ENCODE measurements at regions not wholly inside any gene's neighbourhood (a gene's known extent, or its start where the extent isn't known, plus 50 kb on each side); places are given as distances from the start of the nearest gene placed in this dataset.

DNA sequence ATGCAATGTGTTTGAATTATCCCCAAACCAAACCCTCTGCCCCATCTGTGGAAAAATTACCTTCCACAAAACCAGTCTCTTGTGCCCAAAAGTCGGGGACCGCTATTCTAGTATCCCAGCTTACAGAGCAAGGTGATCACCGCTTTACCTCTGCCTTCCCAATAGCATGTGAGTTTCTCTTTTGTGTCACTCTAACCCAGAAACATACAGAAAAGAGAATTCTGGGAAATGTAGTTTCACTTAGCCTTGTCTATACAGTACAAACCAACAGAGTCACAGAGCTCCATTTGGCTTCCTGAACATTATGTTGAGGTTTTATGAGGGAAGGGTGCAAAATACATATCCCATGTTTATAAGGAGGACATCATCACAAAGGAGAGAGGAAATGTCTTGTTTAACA is 260.3 kb upstream of the MINDY3 start:
- TF ChIP-seq, protein P1, sequence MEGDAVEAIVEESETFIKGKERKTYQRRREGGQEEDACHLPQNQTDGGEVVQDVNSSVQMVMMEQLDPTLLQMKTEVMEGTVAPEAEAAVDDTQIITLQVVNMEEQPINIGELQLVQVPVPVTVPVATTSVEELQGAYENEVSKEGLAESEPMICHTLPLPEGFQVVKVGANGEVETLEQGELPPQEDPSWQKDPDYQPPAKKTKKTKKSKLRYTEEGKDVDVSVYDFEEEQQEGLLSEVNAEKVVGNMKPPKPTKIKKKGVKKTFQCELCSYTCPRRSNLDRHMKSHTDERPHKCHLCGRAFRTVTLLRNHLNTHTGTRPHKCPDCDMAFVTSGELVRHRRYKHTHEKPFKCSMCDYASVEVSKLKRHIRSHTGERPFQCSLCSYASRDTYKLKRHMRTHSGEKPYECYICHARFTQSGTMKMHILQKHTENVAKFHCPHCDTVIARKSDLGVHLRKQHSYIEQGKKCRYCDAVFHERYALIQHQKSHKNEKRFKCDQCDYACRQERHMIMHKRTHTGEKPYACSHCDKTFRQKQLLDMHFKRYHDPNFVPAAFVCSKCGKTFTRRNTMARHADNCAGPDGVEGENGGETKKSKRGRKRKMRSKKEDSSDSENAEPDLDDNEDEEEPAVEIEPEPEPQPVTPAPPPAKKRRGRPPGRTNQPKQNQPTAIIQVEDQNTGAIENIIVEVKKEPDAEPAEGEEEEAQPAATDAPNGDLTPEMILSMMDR (IDR thresholded peaks at IDR 0.05; ENCODE audit: insufficient read depth, low read length, poor library complexity, severe bottlenecking), result no peak

DNA sequence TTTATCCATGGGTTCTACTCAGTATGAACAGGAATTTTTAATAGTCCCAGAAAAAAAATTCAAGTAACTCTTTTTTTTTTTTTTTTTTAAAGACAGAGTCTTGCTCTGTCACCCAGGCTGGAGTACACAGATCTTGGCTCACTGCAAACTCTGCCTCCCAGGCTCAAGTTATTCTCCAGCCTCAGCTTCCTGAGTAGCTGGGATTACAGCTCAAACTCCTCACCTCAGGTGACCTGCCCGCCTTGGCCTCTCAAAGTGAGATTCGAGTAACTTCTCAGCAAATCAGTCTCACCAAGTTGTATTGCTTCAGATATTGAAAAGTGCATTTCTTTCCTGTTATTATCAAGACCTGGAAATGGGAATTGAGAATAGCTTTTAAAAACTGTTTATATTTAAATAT is 281.2 kb upstream of the MINDY3 start:
- no peak overlapping the region for H3K4me3 ChIP-seq (ENCODE audit: insufficient read depth, low read length, poor library complexity, severe bottlenecking)
- H3K9me2 ChIP-seq (replicated peaks; ENCODE audit: insufficient read depth, low read length), result no peaks in the 10 kb centered on the region
- H3F3A ChIP-seq (ENCODE audit: insufficient read depth), result no peaks in the 10 kb centered on the region
- TF ChIP-seq, protein P1 (IDR thresholded peaks at IDR 0.05; ENCODE audit: insufficient read depth, low read length, poor library complexity, severe bottlenecking), result no peak
- TF ChIP-seq EZH2phosphoT487 (conservative IDR thresholded peaks at IDR 0.05; ENCODE audit: low read length), result no peak
- H3K27me3 ChIP-seq (ENCODE audit: low read length), result no peaks in the 10 kb centered on the region
- no peak overlapping the region for H3K4me2 ChIP-seq (ENCODE audit: low read depth, low read length, poor library complexity, severe bottlenecking)
- no peak overlapping the region for H3K27ac ChIP-seq (ENCODE audit: low read depth, low read length)
- H3K79me2 ChIP-seq (ENCODE audit: insufficient read depth, low read length), result no peaks in the 10 kb centered on the region
- no peaks in the 10 kb centered on the region for H4K20me1 ChIP-seq (ENCODE audit: low read depth, low read length)
- H2AFZ ChIP-seq (ENCODE audit: low read depth, low read length, severe bottlenecking), result no peak overlapping the region
- H3K36me3 ChIP-seq (ENCODE audit: low read length), result no peaks in the 10 kb centered on the region
- H3K9me3 ChIP-seq (ENCODE audit: insufficient read depth, low read length), result no peaks in the 10 kb centered on the region
- H3K9ac ChIP-seq (ENCODE audit: low read length), result no peak overlapping the region

More for the DNA sequence above, 260.3 kb upstream of the MINDY3 start:
- Histone ChIP-seq H3K4me2 (ENCODE audit: low read depth, low read length, poor library complexity, severe bottlenecking) (no peak overlapping the region), H3K79me2 (ENCODE audit: insufficient read depth, low read length) (no peaks in the 10 kb centered on the region), H3K9me3 (ENCODE audit: insufficient read depth, low read length) (no peaks in the 10 kb centered on the region), H3K4me3 (ENCODE audit: insufficient read depth, low read length, poor library complexity, severe bottlenecking) (no peak overlapping the region), H2AFZ (ENCODE audit: low read depth, low read length, severe bottlenecking) (no peak overlapping the region), H3K27ac (ENCODE audit: low read depth, low read length) (no peak overlapping the region), H3F3A (ENCODE audit: insufficient read depth) (no peaks in the 10 kb centered on the region), H3K9me2 (replicated peaks; ENCODE audit: insufficient read depth, low read length) (no peaks in the 10 kb centered on the region), H3K27me3 (ENCODE audit: low read length) (no peaks in the 10 kb centered on the region), H4K20me1 (ENCODE audit: low read depth, low read length) (no peaks in the 10 kb centered on the region), H3K9ac (ENCODE audit: low read length) (no peak overlapping the region), H3K36me3 (ENCODE audit: low read length) (no peaks in the 10 kb centered on the region)

DNA sequence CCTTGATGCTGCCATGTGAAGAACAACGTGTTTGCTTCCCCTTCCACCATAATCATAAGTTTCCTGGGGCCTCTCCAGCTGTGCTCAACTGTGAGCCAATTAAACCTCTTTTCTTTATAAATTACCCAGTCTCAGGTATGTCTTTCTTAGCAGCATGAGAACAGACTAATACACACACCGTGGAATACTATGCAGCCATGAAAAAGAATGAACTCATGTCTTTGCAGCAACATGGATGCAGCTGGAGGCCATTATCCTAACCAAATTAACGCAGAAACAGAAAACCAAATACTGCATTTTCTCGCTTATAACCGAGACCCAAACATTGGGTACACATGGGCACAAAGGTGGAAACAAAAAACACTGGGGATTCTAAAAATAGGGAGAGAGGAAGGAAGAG is 286.7 kb upstream of the MINDY3 start:
- H3K79me2 ChIP-seq (ENCODE audit: insufficient read depth, low read length), result no peaks in the 10 kb centered on the region
- no peaks in the 10 kb centered on the region for H4K20me1 ChIP-seq (ENCODE audit: low read depth, low read length)
- H3K9me3 ChIP-seq (ENCODE audit: insufficient read depth, low read length), result no peaks in the 10 kb centered on the region
- H3K36me3 ChIP-seq (ENCODE audit: low read length), result no peaks in the 10 kb centered on the region
- no peaks in the 10 kb centered on the region for H3K9me2 ChIP-seq (replicated peaks; ENCODE audit: insufficient read depth, low read length)
- H3K27me3 ChIP-seq (ENCODE audit: low read length), result no peaks in the 10 kb centered on the region
- H3K4me3 ChIP-seq (ENCODE audit: insufficient read depth, low read length, poor library complexity, severe bottlenecking), result no peak overlapping the region
- no peak overlapping the region for H2AFZ ChIP-seq (ENCODE audit: low read depth, low read length, severe bottlenecking)
- no peak overlapping the region for H3K4me2 ChIP-seq (ENCODE audit: low read depth, low read length, poor library complexity, severe bottlenecking)
- H3K27ac ChIP-seq (ENCODE audit: low read depth, low read length), result no peak overlapping the region
- H3F3A ChIP-seq (ENCODE audit: insufficient read depth), result no peaks in the 10 kb centered on the region
- TF ChIP-seq, protein P1 (IDR thresholded peaks at IDR 0.05; ENCODE audit: insufficient read depth, low read length, poor library complexity, severe bottlenecking), result no peak
- TF ChIP-seq EZH2phosphoT487 (conservative IDR thresholded peaks at IDR 0.05; ENCODE audit: low read length), result no peak
- H3K9ac ChIP-seq (ENCODE audit: low read length), result no peak overlapping the region

DNA sequence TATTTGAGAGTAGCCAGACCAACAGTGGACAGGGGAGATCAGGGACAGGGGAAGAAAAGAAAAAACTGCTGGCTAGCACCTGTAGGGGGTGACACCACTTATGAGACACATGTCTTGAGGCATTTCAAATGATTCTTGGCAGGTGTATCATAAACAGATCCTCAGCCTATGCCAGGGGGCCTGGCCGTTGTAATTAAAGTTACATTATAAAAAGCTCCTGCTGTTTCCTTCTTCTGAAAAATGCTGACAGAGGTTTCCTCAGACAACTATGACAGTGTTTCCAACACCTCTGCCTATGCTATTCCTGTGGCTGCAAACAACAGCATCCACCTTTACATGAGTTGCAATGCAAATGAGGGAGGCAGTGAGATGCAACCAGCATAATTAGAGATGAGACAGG is 281.0 kb upstream of the PTER start:
- Histone ChIP-seq H3K36me3 (ENCODE audit: low read length) (no peaks in the 10 kb centered on the region), H3K4me3 (ENCODE audit: insufficient read depth, low read length, poor library complexity, severe bottlenecking) (no peak overlapping the region), H3K27me3 (ENCODE audit: low read length) (no peaks in the 10 kb centered on the region), H3K9me2 (replicated peaks; ENCODE audit: insufficient read depth, low read length) (no peaks in the 10 kb centered on the region), H3K79me2 (ENCODE audit: insufficient read depth, low read length) (no peaks in the 10 kb centered on the region), H4K20me1 (ENCODE audit: low read depth, low read length) (no peaks in the 10 kb centered on the region), H3K4me2 (ENCODE audit: low read depth, low read length, poor library complexity, severe bottlenecking) (no peak overlapping the region), H3K9ac (ENCODE audit: low read length) (no peak overlapping the region), H2AFZ (ENCODE audit: low read depth, low read length, severe bottlenecking) (no peak overlapping the region), H3F3A (ENCODE audit: insufficient read depth) (no peaks in the 10 kb centered on the region), H3K27ac (ENCODE audit: low read depth, low read length) (no peak overlapping the region), H3K9me3 (ENCODE audit: insufficient read depth, low read length) (no peaks in the 10 kb centered on the region)
- TF ChIP-seq, protein P1 (IDR thresholded peaks at IDR 0.05; ENCODE audit: insufficient read depth, low read length, poor library complexity, severe bottlenecking), result no peak
- no peak for TF ChIP-seq EZH2phosphoT487 (conservative IDR thresholded peaks at IDR 0.05; ENCODE audit: low read length)

Measured in SU-DHL-6 (cell line).